ENCODE measurements at regions not wholly inside any gene's neighbourhood (a gene's known extent, or its start where the extent isn't known, plus 50 kb on each side); places are given as distances from the start of the nearest gene placed in this dataset.
A peak's percentile ranks its signal among the peaks of the same experiment; 100 is the strongest.

- TF ChIP-seq SUZ12 (IDR thresholded peaks at IDR 0.05) (no peak), CTBP1 (IDR thresholded peaks at IDR 0.05; ENCODE audit: borderline replicate concordance) (no peak), PKNOX1 (IDR thresholded peaks at IDR 0.05) (no peak), LEF1 (IDR thresholded peaks at IDR 0.05; ENCODE audit: borderline replicate concordance) (no peak), L3MBTL2 (conservative IDR thresholded peaks at IDR 0.05) (no peak), FOXA1 (IDR thresholded peaks at IDR 0.05) (no peak)
- CTCF ChIA-PET = no interaction called here
- POLR2A ChIA-PET = interaction anchor here (0.7 kb wide), 1 partner anchor 387 kb away, joined by 3 read pairs; the partner anchor contains the start of gene NFIL3
- peak; percentile 68 for DNase-seq (ENCODE audit: extremely low spot score)
These were observed 235.3 kb downstream of the SYK start for GRCh38 chr9:91036826-91037510.

- no peak for TF ChIP-seq PKNOX1 (IDR thresholded peaks at IDR 0.05)
- no peak for TF ChIP-seq FOXK2 (IDR thresholded peaks at IDR 0.05)
- no peak for TF ChIP-seq L3MBTL2 (conservative IDR thresholded peaks at IDR 0.05)
- no peak for TF ChIP-seq SUZ12 (IDR thresholded peaks at IDR 0.05)
- no peak for TF ChIP-seq NFRKB (IDR thresholded peaks at IDR 0.05)
- no peak for TF ChIP-seq ZNF384 (IDR thresholded peaks at IDR 0.05)
- no peak for TF ChIP-seq SP1 (IDR thresholded peaks at IDR 0.05)
- TF ChIP-seq FOXA1 (IDR thresholded peaks at IDR 0.05) = no peak
- TF ChIP-seq ARNT (IDR thresholded peaks at IDR 0.05) = no peak
- TF ChIP-seq FOXM1 (IDR thresholded peaks at IDR 0.05; ENCODE audit: borderline replicate concordance) = no peak
- no peak for TF ChIP-seq ELF4 (IDR thresholded peaks at IDR 0.05)
- no peak for TF ChIP-seq HDGF (IDR thresholded peaks at IDR 0.05; ENCODE audit: borderline replicate concordance)
- TF ChIP-seq LEF1 (IDR thresholded peaks at IDR 0.05; ENCODE audit: borderline replicate concordance) = no peak
- no peak for TF ChIP-seq TARDBP (IDR thresholded peaks at IDR 0.05)
- TF ChIP-seq BHLHE40 (IDR thresholded peaks at IDR 0.05; ENCODE audit: borderline replicate concordance) = no peak
- TF ChIP-seq CTBP1 (IDR thresholded peaks at IDR 0.05; ENCODE audit: borderline replicate concordance) = no peak
- DNase-seq (ENCODE audit: extremely low spot score) = no peak
- CTCF ChIA-PET = no interaction called here
These were observed 236.2 kb downstream of the SYK start for GRCh38 chr9:91037511-91038482.

GRCh38 chr9:91038483-91039124, 237.0 kb downstream of the SYK start:
- TF ChIP-seq NFRKB (IDR thresholded peaks at IDR 0.05) (no peak), FOXK2 (IDR thresholded peaks at IDR 0.05) (no peak), SP1 (IDR thresholded peaks at IDR 0.05) (no peak)
- POLR2A ChIA-PET = no interaction called here
- CTCF ChIA-PET = no interaction called here
- no peak for DNase-seq (ENCODE audit: extremely low spot score)

More at GRCh38 chr9:91037511-91038482, 236.2 kb downstream of the SYK start:
- POLR2A ChIA-PET = interaction anchor here (0.7 kb wide), 1 partner anchor 386 kb away, joined by 3 read pairs; the partner anchor contains the start of gene NFIL3

GRCh38 chr9:91039125-91039834, 237.7 kb downstream of the SYK start:
- CTCF ChIA-PET = no interaction called here
- POLR2A ChIA-PET = no interaction called here
- no peak for TF ChIP-seq SP1 (IDR thresholded peaks at IDR 0.05)
- TF ChIP-seq ARNT (IDR thresholded peaks at IDR 0.05) = no peak
- TF ChIP-seq FOXK2 (IDR thresholded peaks at IDR 0.05) = no peak
- TF ChIP-seq SUZ12 (IDR thresholded peaks at IDR 0.05) = no peak
- TF ChIP-seq ELF4 (IDR thresholded peaks at IDR 0.05) = no peak
- no peak for TF ChIP-seq HDGF (IDR thresholded peaks at IDR 0.05; ENCODE audit: borderline replicate concordance)
- TF ChIP-seq TARDBP (IDR thresholded peaks at IDR 0.05) = no peak
- TF ChIP-seq FOXM1 (IDR thresholded peaks at IDR 0.05; ENCODE audit: borderline replicate concordance) = no peak
- TF ChIP-seq FOXA1 (IDR thresholded peaks at IDR 0.05) = no peak
- TF ChIP-seq ZNF384 (IDR thresholded peaks at IDR 0.05) = no peak
- no peak for TF ChIP-seq BHLHE40 (IDR thresholded peaks at IDR 0.05; ENCODE audit: borderline replicate concordance)
- no peak for TF ChIP-seq CTBP1 (IDR thresholded peaks at IDR 0.05; ENCODE audit: borderline replicate concordance)
- no peak for TF ChIP-seq LEF1 (IDR thresholded peaks at IDR 0.05; ENCODE audit: borderline replicate concordance)
- no peak for TF ChIP-seq NFRKB (IDR thresholded peaks at IDR 0.05)
- no peak for TF ChIP-seq PKNOX1 (IDR thresholded peaks at IDR 0.05)
- no peak for TF ChIP-seq L3MBTL2 (conservative IDR thresholded peaks at IDR 0.05)

GRCh38 chr9:91039835-91040140, 238.2 kb downstream of the SYK start:
- POLR2A ChIA-PET = no interaction called here

More at GRCh38 chr9:91039125-91039834, 237.7 kb downstream of the SYK start:
- no peak for DNase-seq (ENCODE audit: extremely low spot score)

More at GRCh38 chr9:91039835-91040140, 238.2 kb downstream of the SYK start:
- TF ChIP-seq TARDBP (IDR thresholded peaks at IDR 0.05) (no peak), CTBP1 (IDR thresholded peaks at IDR 0.05; ENCODE audit: borderline replicate concordance) (no peak), BHLHE40 (IDR thresholded peaks at IDR 0.05; ENCODE audit: borderline replicate concordance) (no peak), L3MBTL2 (conservative IDR thresholded peaks at IDR 0.05) (no peak), ARNT (IDR thresholded peaks at IDR 0.05) (no peak), FOXM1 (IDR thresholded peaks at IDR 0.05; ENCODE audit: borderline replicate concordance) (no peak), FOXK2 (IDR thresholded peaks at IDR 0.05) (no peak), HDGF (IDR thresholded peaks at IDR 0.05; ENCODE audit: borderline replicate concordance) (no peak)
- no peak for DNase-seq (ENCODE audit: extremely low spot score)
- CTCF ChIA-PET = no interaction called here

Measured in HEK293T (cell line).